HG03354 (cell line): ENCODE measurements at regions not wholly inside any gene's neighbourhood (a gene's known extent, or its start where the extent isn't known, plus 50 kb on each side); places are given as distances from the start of the nearest gene placed in this dataset.

Experiments
- ATAC-seq: cut with Tn5 transposase; IDR thresholded peaks from one replicate; pipeline ENCODE4 v1.9.1; 2021; ENCODE audit warnings: mild to moderate bottlenecking; ENCODE audit not compliant: unreplicated experiment, poor library complexity, severe bottlenecking

DNA sequence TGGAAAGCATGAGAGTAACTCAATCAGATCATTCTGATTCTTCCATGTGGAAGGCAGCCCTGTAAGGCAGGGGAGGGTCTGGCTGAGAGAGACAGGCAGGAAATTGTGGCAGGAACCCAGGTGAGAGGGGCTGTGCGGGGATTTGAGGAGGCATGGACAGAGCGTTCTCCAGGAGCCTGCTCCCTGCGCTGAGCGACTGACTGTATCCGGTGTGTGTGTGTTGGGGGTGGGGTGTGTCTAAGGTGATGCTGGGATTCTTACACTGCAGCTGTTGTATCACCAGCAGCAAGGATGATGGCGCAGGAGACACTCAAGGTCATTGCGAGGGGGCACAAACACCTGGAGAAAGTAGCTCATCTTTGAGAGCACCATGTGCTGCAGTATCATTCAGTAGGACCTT lies 128.5 kb downstream of the RHOU start:
- no peak for ATAC-seq

DNA sequence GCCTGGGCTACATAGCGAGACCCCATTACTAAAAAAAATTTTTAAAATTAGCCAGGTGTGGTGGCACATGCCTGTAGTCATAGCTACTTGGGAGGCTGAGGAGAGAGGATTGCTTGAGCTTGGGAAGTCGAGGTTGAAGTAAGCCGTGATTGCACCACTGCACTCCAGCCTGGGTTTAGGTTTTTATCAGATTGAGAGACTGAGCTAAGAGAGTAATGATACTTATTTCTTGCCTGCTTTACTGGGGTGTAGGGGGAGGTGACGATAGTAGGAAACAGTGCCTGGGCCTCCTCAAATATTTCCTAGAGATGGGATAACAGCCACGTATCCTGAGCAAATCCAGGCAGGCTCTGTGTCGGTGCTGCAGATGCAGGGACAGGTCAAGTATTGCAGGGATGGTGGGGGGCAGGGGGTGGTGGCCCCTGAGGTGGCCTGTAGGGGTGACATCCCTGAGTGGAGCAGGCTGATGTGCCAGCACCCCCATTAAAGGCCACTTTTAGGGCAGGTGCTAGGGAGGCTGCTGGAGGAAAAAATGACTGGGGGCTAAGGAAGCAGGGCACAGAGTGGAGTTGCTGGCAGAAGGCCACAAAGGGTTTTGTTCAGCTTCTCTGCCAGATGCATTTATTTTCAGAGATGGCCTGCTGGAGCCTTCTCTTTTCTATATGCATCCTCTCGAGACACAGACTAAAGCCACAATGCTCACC lies 130.5 kb downstream of the RHOU start:
- ATAC-seq = no peak

DNA sequence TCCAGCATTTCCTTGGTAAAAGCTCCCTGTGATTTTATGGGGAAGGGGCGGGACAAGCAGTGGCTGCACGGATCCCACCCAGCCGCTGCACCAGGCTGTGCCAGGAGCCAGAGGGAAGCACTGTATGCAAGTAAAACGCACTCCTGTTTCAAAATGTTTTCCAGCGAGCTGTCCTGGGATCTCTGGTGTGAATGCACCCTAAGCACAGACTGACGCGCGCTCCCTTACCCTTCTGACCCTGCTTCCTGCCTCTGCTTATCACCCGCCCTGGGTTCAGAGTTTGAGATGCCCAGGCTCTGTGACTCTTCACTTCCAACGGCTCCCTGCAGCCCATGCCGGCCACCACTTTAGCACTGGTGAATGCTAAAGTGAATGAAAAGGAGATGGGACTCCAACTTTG lies 131.2 kb downstream of the RHOU start:
- ATAC-seq = no peak

DNA sequence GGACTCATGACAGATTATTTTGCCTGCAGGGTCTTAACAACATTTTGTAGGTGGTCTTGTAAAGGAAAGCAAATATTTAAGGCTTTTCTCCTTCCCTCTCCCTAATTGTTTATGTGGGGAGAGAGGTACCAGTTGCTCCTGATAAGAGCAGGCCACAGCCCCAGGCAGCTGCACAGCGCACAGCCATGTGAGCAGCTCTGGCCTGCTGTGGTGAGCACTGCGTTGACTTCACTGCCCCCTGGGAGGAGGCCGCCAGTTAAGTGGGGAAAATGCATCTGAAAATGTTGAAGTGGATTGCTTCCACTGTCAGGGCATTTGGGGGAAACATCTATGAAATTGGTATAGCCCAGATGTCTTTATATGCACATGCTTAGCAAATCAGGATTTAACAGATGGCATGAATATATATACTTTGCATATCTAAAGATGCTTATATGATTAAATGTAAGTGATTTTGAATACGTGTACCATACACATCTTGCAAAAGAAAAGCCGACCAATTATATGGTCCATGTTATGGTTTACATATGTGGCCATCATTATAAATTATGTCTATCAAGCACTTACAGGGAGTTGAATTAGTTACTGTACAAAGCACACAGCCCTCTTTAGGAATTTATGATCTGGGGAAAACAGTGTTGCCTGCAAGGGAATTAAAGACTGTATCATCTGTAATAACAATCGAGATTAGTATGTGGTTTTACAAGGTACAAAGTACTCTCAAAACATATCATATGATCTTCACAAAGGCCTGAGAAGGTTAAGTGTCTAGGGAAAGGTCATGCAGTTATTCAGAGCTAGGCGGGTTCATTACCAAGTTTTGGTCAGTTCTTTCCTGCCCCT lies 132.1 kb downstream of the RHOU start:
- ATAC-seq = no peak

DNA sequence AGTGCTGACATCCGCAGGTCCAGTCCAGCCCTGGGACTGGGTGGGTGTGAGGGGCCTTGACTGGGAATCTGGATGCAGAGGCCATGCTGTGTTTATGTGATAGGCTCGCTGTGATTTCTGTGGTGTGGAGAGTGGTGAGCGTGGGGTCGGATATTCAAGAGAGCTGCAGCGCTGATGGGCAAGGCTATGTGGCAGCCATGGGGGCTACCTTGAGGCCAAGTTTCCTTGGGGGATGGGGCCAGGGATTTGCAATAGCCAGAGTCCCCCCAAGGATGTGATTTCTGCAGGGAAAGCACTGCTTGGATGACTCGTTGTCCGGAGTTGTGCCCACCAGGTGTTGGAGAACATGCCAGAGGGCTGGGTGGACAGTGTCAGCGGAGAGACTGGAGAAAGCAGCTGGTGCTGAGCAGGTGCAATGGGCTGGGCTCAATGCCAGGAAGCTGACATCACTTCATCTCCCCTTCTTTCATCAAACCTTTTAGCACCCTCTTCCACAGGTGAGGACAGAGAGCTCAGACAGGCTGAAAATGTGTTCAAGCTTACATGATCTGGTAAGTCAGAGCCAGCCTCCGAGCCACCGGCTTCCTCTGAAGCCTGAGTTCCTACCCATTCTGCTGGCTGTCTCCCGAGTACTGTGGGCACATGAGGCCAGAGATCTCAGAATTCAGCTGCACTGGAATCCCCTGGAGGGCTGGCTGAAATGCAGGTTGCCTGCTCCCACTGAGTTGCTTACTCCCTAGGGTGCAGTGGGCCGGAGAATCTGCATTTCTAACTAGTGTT lies 132.9 kb downstream of the RHOU start:
- ATAC-seq = no peak

DNA sequence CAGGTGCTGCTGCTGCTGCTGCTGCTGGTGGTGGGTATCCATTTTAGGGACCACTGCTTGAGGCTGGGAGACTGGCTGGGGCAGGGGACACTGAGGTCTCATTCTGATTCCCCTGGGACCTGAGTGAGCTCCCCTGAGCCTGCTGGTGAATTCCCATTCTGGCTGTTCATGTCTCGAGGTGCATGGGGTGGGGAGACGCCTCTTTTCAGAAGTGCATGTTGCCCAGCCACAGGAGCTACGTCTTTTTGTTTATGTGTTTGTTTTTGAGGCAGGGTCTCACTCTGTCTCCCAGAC lies 133.4 kb downstream of the RHOU start:
- no peak for ATAC-seq

DNA sequence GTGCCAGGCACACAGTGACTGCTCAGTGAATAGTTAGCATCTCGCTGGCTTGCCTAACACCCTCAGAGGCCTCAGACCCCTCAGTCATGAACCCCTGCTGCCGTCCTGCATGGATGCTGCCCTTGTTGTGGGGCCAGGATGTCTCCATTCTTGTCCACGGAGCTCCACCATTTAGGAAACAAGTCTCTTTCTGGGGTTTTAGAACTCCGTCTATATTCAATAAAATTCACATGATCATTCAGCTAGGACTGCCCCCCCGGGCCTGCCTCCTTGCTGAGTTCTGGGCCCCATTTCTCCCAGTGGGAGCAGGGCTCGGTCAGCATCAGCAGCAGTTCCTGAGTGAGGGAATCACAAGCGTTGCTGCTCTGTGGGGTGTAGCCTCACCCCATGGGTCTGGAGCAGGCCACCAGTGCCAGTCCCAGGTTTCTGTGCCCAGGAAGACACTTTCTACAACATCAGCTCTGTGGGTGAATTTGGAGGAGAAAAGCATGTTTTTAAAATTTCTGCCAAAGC lies 134.1 kb downstream of the RHOU start:
- ATAC-seq = no peak

DNA sequence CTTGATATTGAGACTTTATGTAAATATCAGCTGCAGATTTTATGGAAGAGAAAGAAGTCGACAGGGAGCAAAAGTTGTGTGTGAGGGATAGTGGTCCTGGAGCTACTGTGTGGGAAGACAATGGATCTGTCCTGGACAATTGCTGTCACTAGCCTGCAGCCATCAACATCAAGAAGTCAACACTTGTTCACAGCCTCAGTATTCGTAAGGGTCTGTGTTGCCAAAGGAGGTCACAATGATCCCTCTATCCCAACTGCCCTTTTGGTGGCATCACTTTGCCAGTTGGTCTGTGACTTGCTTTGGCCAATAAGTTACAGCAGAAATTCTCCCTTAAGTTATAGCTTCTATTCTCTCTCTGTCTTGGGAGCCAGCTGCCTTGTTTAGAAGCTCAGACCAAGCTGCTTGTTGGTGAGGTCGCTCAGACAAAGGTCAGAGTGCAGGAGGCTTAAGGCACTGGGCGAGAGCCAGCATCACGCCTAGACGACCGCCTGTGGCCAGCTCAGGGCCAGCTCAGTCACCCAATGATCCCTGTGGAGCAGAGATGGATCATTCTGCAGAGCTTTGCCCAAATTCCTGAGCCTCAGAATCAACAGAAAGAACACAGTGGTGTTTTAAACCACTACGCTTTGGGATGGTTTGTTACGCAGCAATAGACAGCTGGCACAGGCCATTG lies 134.9 kb downstream of the RHOU start:
- ATAC-seq = no peak

DNA sequence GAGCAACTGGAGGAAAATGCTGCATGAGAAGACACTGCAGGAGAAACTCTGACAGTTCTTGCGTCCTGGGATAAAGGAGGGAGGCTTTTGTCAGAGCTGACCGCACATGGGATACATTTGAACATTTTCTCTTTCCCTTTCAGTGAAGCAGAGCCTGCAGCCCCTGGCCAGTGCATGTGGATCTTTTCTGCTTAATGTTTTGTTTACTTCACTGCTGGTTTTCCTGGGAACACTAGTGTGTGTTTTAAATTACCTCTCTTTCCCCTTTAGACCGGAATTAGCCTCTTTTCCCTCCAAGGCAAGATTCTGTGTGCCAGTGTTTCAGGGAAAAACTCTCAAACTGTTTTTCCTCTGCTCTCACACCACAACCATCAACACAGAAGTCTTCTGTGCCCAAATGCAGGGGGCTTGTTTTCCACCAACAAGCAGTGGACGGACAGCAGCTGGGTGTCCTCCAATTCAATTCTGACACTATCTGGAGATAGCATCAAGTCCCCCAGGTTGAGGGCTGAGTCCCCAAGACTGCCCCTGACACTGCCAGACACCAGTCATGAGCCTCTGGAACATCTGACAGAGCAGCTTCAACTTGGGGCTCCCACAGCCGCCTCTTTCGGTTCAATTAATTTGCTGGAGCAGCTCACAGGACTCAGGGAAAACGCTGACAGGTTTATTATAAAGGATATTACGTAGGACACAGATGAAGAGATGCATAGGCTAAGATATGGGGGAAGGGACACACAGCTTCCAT lies 136.2 kb downstream of the RHOU start:
- no peak for ATAC-seq

DNA sequence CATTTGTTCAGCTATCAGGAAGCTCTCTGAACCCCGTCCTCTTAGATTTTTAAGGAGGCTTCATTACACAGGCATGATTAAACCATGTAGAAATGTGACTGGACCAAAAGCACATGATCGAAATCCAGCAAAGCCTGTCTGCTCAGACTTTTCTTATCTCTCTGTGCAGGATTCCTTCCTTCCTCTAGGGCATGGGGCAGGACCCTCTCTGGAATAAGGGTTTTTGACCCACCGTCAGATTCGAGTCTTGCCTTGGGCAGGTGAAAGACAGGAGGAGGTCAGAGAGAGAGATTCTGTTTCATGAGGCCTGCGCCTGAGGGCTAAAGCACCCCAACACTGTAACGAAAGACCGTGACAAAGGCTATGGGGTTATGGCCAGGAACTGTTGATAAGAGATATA lies 136.8 kb downstream of the RHOU start:
- ATAC-seq = no peak

DNA sequence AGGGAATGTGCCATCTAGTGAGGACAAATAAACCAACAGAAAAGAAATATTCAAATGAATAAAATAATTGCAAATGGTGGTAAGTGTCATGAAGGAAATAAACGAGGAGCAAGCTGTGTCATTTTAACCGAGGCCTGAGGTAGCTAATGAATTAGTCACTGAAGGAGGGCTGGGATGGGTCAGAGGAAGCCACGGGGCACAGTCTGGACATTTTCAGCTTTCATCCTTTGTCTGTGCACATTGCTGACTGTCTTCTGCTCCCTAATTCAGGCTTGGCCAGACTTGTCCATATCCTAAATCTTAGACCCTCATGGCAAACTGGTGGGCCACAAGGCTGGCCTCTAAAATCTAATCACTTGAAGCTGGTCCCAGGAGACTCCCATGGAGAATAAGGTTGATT lies 138.4 kb downstream of the RHOU start:
- ATAC-seq = no peak

DNA sequence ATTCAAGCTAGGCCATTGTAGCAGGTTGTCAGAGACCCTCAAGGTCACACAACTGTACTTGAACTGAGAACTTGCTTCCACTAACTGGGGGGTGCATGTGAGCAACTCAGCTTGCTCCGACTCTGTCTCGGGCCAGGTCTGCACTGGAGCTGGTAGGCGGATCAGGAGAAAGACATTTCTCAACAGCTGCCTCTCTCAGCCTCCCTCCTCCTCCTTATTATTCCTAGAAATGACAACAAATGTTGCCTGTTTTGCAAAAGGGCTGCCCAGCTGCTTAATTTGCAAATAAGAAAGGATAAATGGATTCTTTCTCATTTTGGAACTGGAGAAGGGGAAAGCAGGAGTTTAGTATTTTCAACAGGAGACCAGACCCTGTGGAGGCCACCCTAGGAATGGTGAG lies 140.5 kb downstream of the RHOU start:
- no peak for ATAC-seq

DNA sequence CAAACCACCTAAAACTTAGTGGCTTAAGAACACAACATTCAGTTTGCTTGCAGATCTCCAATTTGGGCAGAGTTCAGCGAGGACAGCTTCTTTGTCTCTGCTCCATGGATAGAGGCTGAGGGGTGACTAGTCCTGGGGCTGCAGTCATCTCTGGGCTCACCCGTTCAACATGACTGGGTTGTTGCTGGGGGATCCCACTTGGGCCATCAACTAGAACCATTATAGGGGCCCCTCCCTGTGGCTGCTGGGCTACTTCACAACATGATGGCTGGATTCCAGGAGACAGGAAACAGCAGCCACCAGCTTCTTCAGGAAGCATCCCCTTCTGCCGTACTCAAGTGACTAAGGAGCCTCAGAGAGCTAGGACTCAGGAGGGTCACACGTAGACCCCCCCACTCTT lies 140.9 kb downstream of the RHOU start:
- no peak for ATAC-seq

DNA sequence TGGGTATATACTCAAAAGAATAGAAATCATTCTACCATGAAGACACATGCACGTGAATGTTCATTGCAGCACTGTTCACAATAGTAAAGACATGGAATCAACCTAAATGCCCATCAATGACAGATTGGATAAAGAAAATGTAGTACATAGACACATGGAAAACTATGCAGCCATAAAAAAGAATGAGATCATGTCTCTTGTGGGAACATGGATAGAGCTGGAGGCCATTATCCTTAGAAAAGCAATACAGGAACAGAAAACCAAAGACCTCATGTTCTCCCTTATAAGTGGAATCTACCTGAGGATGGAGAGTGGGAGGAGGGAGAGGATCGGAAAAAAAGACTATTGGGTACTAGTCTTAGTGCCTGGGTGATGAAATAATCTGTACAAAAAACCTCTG lies 143.9 kb downstream of the RHOU start:
- ATAC-seq = no peak

DNA sequence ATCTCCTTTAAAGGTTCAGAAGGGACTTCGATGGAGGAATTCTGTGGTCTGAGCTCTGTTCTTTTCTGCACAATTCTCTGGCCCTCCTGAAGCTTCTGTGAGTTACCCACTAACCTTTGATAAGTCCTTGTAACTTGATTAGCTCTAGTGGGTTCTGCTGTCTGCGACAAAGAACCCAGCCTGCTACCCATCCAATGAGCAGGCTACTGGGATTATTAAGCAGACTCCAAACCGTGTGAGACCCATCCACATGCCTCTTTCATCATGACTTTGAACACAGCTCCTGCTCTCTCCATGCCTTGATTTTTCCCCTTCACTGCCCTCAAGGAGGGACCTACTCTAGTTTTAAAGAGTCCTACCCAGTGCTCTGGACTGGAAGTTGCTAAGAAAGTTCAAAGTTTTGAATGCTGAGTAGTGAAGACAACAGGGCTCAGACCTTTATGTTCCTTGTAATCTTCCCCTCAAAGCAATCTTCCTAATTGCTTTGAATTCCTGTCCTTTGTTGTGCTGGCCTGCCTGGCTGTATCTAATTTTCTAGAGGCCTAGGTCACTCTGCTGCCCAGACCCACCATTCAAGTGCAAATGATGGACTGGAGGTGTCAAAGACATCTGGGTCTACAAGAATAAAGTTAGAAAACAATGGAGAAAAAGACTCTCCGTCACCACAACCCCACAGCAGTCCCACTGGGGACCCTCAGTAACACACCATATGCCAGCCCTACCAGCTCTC lies 146.9 kb downstream of the RHOU start:
- ATAC-seq = no peak

DNA sequence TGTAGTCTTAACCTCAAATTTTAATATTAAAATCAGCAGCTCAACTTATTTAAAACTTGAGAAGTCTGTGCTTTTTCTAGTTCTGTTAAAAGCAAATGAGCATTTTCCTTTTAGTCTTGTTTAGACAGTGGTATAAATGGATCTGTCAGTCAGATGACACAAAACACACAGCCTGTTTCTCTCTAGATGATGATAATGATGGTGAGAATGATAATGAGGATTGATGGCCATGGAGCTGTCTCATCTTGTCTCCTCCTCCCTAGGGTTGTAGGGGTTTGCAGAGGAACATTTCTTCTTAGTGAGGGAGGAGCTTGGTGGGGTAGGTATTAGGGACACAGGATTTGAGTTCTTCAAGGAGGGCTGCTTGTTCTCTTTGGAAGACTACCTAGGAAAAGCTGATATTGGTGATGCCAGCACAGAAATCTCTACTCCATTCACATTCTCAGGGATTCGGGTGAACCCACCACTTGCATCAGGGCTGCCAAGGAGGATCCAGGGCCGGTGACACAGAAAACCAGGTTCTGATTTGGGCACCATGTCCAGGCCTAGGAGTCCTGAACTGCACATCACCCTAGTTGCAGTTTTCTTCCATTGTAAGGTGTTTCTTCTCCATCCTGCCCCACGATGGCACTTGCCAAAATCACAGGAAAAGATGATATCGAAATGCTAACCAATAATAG lies 147.6 kb downstream of the RHOU start:
- ATAC-seq = no peak

DNA sequence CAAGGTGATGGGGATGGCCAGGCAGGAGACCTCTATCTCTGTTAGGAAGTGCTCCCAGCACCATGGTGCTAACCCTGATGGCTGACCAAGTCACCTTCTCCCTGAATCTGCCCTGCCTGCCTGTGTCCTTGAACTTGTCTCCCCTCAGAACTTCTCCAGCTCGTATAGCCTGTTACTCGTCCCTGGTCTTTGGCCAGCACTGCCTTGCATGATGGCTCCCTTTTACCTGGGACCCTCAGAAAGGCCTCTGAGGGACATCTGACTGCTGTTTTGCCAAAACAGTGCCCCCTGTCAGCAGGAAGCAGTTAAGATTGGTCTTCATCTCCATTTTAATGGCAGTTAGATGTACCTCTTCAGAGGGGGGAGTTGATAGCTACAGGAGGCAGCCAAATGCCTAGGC lies 148.3 kb downstream of the RHOU start:
- ATAC-seq = no peak

DNA sequence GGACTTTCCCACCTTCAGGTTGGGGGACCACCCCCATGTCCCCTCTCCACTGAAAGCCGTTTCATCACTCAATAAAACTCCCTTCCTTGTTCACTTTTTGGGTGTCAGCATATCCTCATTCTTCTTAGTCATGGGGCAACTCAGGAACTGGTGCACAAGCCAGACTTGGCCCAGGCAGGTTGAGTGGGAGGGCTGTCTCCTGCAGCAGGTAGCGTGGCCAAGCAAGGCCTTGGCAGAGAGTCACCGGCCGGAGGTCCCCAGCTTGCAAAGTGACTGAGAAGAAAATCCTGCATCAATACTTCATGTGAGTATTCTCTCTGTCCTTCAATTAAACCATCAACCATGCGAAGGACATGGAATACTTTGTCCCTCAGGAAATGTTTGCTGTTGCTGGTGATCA lies 148.9 kb downstream of the RHOU start:
- ATAC-seq = no peak
